Right lobe of liver (tissue), 6 donors: ENCODE measurements at regions not wholly inside any gene's neighbourhood (a gene's known extent, or its start where the extent isn't known, plus 50 kb on each side); places are given as distances from the start of the nearest gene placed in this dataset.

Experiments
- ATAC-seq, 4 donors: fragments of 200-7000 bp; cut with Tn5 transposase; one replicate each; pipeline ENCODE4 v1.9.1; 2020; ENCODE audit warnings: mild to moderate bottlenecking in 4 of 4, moderate library complexity in 4 of 4
- DNase-seq, 3 donors: peaks; one replicate each; pipeline ENCODE4 v3.0.0-alpha.2; 2020
- H3K27ac ChIP-seq, 3 donors: fragments of 200-600 bp; one replicate each; pipeline ENCODE4 v1.8.0; 2022
- H3K27me3 ChIP-seq, 2 donors: fragments of 200-600 bp; one replicate each; pipeline ENCODE4 v1.8.0; 2022
- H3K36me3 ChIP-seq, 4 donors: fragments of 200-600 bp; sonication (generic) in 1 of 4; one replicate each; pipeline versions ENCODE4 v1.5.1 to v1.8.0; 2017 to 2022; ENCODE audit warnings: control low read depth in 1 of 4
- H3K4me1 ChIP-seq, 4 donors: fragments of 200-600 bp; sonication (generic) in 1 of 4; one replicate each; pipeline versions ENCODE4 v1.5.1 to v1.8.0; 2017 to 2022; ENCODE audit warnings: control low read depth in 1 of 4
- H3K4me3 ChIP-seq, 3 donors: fragments of 200-600 bp; one replicate each; pipeline ENCODE4 v1.8.0; 2022
- H3K9me3 ChIP-seq, 4 donors: fragments of 200-600 bp; sonication (generic) in 1 of 4; one replicate each; pipeline versions ENCODE4 v1.5.1 to v1.8.0; 2017 to 2022; ENCODE audit warnings: control low read depth in 1 of 4
- POLR2A ChIP-seq: fragments of 450-650 bp; IDR thresholded peaks from one replicate; pipeline ENCODE4 v1.6.1; 2017; ENCODE audit warnings: antibody characterized with exemption, mild to moderate bottlenecking
- WGBS: methylation state at CpG from one replicate; pipeline ENCODE4 v1.1.6; 2018; ENCODE audit warnings: low coverage, low lambda C conversion rate; ENCODE audit not compliant: insufficient coverage; ENCODE audit errors: missing lambda C conversion rate; 5-methylcytosine and 5-hydroxymethylcytosine counted together
- intact Hi-C, 2 donors: fragments of 100-400 bp; cut with DNase I; formaldehyde crosslinking; loops; one replicate each; pipeline versions ENCODE4 v1.11.2 to v1.14.1; 2022
- TF ChIP-seq, protein P1 (sequence below), 4 donors: fragments of 200-600 bp in 3 of 4; fragments of 450-650 bp in 1 of 4; IDR thresholded peaks; one replicate each; pipeline versions ENCODE4 v1.5.1 to v1.8.0; 2016 to 2022; ENCODE audit warnings: antibody characterized with exemption in 4 of 4, mild to moderate bottlenecking in 2 of 4
- donor health status: DM: no; HTN: yes; CAD: no.
- donor health status: DM: no; HTN: no; CAD: no.
- donor health status: DM: no; HTN: no; CAD: no.
- donor health status: DM: no; HTN: yes; CAD: no.
- donor health status: DM: no; HTN: yes; CAD: no.

DNA sequence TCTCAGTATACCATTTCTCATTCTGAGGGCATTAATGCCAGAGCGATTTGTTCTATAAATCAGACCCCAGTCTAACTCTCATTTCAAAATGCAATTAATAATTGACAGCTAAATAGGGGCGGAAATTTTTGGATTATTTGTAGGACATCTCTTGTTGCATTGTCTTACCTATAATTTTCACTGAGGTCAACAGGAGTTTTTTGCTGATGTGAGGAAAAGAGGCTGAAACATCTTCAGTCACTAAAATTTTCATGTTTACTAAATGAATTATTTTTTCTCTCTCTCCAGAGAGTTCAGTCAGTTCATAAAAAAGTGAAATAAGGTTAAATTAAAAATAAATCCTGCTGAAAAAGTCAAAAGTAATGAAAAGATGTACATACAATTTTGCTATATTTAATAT is 295.9 kb downstream of the CCER1 start:
- Histone ChIP-seq H3K27me3 (no peaks in the 10 kb centered on the region), H3K4me1 (no peaks in the 10 kb centered on the region), H3K9me3 (no peaks in the 10 kb centered on the region), H3K27ac (no peak overlapping the region), H3K4me3 (no peak overlapping the region), H3K36me3 (no peaks in the 10 kb centered on the region)
- intact Hi-C loops: no loop called here
- no peak for ATAC-seq
- no peak for DNase-seq
- WGBS: 74% methylated on average over 2 of the region's 2 CpGs
- no peak for TF ChIP-seq POLR2A
- TF ChIP-seq, protein P1, sequence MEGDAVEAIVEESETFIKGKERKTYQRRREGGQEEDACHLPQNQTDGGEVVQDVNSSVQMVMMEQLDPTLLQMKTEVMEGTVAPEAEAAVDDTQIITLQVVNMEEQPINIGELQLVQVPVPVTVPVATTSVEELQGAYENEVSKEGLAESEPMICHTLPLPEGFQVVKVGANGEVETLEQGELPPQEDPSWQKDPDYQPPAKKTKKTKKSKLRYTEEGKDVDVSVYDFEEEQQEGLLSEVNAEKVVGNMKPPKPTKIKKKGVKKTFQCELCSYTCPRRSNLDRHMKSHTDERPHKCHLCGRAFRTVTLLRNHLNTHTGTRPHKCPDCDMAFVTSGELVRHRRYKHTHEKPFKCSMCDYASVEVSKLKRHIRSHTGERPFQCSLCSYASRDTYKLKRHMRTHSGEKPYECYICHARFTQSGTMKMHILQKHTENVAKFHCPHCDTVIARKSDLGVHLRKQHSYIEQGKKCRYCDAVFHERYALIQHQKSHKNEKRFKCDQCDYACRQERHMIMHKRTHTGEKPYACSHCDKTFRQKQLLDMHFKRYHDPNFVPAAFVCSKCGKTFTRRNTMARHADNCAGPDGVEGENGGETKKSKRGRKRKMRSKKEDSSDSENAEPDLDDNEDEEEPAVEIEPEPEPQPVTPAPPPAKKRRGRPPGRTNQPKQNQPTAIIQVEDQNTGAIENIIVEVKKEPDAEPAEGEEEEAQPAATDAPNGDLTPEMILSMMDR (IDR thresholded peaks at IDR 0.05): no peak

DNA sequence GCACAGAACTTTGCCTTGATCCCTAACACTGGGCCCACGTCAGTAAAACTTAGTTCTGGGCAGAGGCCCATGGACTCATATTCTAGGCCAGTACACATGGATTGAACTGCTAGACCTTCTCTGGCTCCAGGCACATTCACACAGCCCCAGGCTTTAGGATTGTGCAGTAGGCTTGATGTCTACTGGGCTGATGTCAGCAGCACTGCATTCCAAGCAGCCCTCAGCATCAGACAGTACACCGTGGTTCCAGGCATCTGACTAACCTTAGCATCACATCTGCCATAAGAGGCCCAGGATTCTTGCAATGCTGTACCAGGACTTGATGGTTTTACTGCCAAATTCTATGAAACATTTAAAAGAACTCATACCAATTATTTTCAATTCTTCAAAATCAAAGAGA is 301.9 kb downstream of the CCER1 start:
- H3K27me3 ChIP-seq: no peaks in the 10 kb centered on the region
- no peak for DNase-seq
- 50% methylated on average over 1 of the region's 2 CpGs for WGBS
- intact Hi-C loops: no loop called here
- H3K4me1 ChIP-seq: no peaks in the 10 kb centered on the region
- no peak overlapping the region for H3K27ac ChIP-seq
- TF ChIP-seq, protein P1 (IDR thresholded peaks at IDR 0.05): no peak
- TF ChIP-seq POLR2A: no peak
- H3K36me3 ChIP-seq: no peaks in the 10 kb centered on the region
- H3K9me3 ChIP-seq: no peaks in the 10 kb centered on the region
- no peak for ATAC-seq
- no peak overlapping the region for H3K4me3 ChIP-seq

DNA sequence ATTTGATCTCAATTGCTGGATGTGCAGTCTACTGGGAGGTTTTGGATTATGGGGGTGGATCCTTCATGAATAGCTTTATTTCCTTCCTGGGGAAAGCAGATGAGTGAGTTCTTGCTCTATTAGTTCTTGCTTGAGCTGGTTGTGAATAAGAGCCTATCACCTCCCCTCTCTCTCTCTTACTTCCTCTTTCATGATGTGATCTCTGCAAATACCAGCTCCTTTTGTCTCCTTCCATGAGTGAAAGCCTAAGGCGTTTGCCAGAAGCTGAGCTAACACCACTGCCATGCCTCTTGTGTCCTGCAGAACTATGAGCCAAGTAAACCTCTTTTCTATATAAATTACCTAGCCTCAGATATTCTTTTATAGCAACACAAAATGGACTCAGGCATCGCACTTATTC is 302.7 kb downstream of the CCER1 start:
- H3K27ac ChIP-seq: no peak overlapping the region
- 47% methylated on average over 2 of the region's 2 CpGs for WGBS
- H3K4me1 ChIP-seq: no peaks in the 10 kb centered on the region
- ATAC-seq (no peak), DNase-seq (no peak)
- H3K4me3 ChIP-seq: no peak overlapping the region
- intact Hi-C loops: no loop called here
- no peaks in the 10 kb centered on the region for H3K27me3 ChIP-seq
- TF ChIP-seq POLR2A: no peak
- TF ChIP-seq, protein P1 (IDR thresholded peaks at IDR 0.05): no peak
- no peaks in the 10 kb centered on the region for H3K9me3 ChIP-seq
- H3K36me3 ChIP-seq: no peaks in the 10 kb centered on the region

DNA sequence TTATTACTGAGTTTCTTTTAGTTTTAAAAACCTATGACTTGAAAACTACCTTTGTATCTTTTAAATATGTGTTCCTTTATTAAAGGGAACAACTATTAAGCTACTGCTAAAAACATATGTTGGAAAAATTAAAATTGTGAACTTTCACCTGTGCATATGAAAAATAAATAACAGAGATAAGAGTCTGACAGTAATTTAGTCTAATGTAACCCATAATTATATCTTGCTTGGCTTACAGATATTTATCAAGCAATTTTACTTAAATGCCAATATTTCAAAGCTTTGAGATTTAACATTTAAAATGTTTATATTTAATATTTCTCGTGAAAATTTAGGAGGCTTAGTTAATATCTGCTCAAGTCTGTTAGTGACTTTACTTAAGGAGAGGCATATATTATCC is 309.8 kb downstream of the CCER1 start:
- intact Hi-C loops: no loop called here
- ATAC-seq: no peak
- Histone ChIP-seq H3K4me3 (no peak overlapping the region), H3K27me3 (no peaks in the 10 kb centered on the region), H3K36me3 (no peaks in the 10 kb centered on the region), H3K9me3 (no peaks in the 10 kb centered on the region), H3K4me1 (no peaks in the 10 kb centered on the region), H3K27ac (no peak overlapping the region)
- WGBS: 83% methylated on average over 1 of the region's 1 CpG
- no peak for DNase-seq
- no peak for TF ChIP-seq POLR2A
- TF ChIP-seq, protein P1 (IDR thresholded peaks at IDR 0.05): no peak

DNA sequence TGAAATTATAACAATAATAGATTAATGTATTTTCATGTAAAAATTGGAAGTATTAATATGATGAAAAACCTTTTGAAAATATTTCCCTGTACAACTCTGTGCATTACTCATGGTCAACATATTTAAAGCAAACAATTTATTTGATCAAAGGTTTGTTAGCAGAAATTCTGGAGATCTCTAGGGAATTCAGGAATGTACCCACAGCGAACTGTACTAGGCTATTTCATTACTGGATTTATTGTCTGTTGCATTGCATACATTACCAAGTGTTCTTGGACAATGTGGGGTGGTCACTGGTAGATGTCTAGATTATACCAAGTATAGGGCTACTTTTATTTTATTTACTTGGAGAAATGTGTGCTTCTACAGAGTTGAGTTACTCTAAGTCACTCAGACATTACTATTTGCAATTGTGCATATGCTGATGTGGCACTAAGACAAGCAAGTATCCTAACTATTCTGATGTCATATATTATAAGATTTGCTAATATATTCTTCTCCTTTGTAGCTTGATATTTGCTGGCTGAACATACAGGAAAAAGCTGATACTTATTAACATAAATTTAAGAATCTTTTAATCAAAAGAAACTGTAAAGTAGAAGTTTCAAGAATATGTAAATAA is 323.3 kb downstream of the CCER1 start:
- H3K36me3 ChIP-seq: no peaks in the 10 kb centered on the region
- no peaks in the 10 kb centered on the region for H3K27me3 ChIP-seq
- DNase-seq: no peak
- TF ChIP-seq POLR2A: no peak
- TF ChIP-seq, protein P1 (IDR thresholded peaks at IDR 0.05): no peak
- no peaks in the 10 kb centered on the region for H3K4me1 ChIP-seq
- intact Hi-C loops: no loop called here
- 12% methylated on average over 1 of the region's 1 CpG for WGBS
- no peaks in the 10 kb centered on the region for H3K9me3 ChIP-seq
- no peak overlapping the region for H3K4me3 ChIP-seq
- H3K27ac ChIP-seq: no peak overlapping the region
- no peak for ATAC-seq
